H9 (cell line): ENCODE measurements at regions not wholly inside any gene's neighbourhood (a gene's known extent, or its start where the extent isn't known, plus 50 kb on each side); places are given as distances from the start of the nearest gene placed in this dataset.

Experiments
- DNase-seq: peaks from one replicate; pipeline ENCODE4 v3.0.0-alpha.2; 2017
- H2AFZ ChIP-seq: one replicate; pipeline ENCODE4 v1.6.1; 2013; ENCODE audit warnings: mild to moderate bottlenecking, low read length, control low read depth, moderate library complexity
- H2AK5ac ChIP-seq: 2 replicates; pipeline ENCODE4 v1.6.1; 2013; ENCODE audit warnings: low read length, control low read depth, mixed read lengths; ENCODE audit not compliant: insufficient read length
- H2BK120ac ChIP-seq: one replicate; pipeline ENCODE4 v1.6.1; 2013; ENCODE audit warnings: low read depth, mild to moderate bottlenecking, low read length, control low read depth, inconsistent platforms; ENCODE audit not compliant: poor library complexity, severe bottlenecking
- H2BK12ac ChIP-seq: 2 replicates; pipeline ENCODE4 v1.6.1; 2013; ENCODE audit warnings: low read length, control low read depth, mixed read lengths, low read depth; ENCODE audit not compliant: insufficient read length
- H2BK15ac ChIP-seq: 2 replicates; pipeline ENCODE4 v1.6.1; 2013; ENCODE audit warnings: low read depth, low read length, control low read depth
- H2BK20ac ChIP-seq: one replicate; pipeline ENCODE4 v1.6.1; 2013; ENCODE audit warnings: low read depth, mild to moderate bottlenecking, low read length, control low read depth, inconsistent platforms; ENCODE audit not compliant: poor library complexity, severe bottlenecking
- H2BK5ac ChIP-seq: 2 replicates; pipeline ENCODE4 v1.6.1; 2013; ENCODE audit warnings: low read length, control low read depth, mixed read lengths; ENCODE audit not compliant: insufficient read length
- H3K14ac ChIP-seq: 2 replicates; pipeline ENCODE4 v1.6.1; 2013; ENCODE audit warnings: low read length, control low read depth; ENCODE audit not compliant: insufficient read depth
- H3K18ac ChIP-seq: 2 replicates; pipeline ENCODE4 v1.6.1; 2013; ENCODE audit warnings: low read depth, mild to moderate bottlenecking, mixed read lengths, low read length, control low read depth; ENCODE audit not compliant: insufficient read length
- H3K23ac ChIP-seq: 2 replicates; pipeline ENCODE4 v1.6.1; 2013; ENCODE audit warnings: low read length, control low read depth, mixed read lengths, low read depth; ENCODE audit not compliant: insufficient read length
- H3K23me2 ChIP-seq: 2 replicates; pipeline ENCODE4 v1.6.1; 2013; ENCODE audit warnings: low read depth, mild to moderate bottlenecking, mixed read lengths, low read length, control low read depth; ENCODE audit not compliant: insufficient read length, poor library complexity, severe bottlenecking
- H3K27ac ChIP-seq: 2 replicates; pipeline ENCODE4 v1.5.1; 2013; ENCODE audit warnings: low read length, control low read depth, mixed read lengths, low read depth; ENCODE audit not compliant: insufficient read length
- H3K27me3 ChIP-seq: 2 replicates; pipeline ENCODE4 v1.6.1; 2013; ENCODE audit warnings: low read length, control low read depth, inconsistent platforms; ENCODE audit not compliant: insufficient read depth
- H3K4ac ChIP-seq: 2 replicates; pipeline ENCODE4 v1.6.1; 2013; ENCODE audit warnings: low read depth, mild to moderate bottlenecking, control low read depth, inconsistent platforms, low read length, moderate library complexity
- H3K4me1 ChIP-seq: 2 replicates; pipeline ENCODE4 v1.6.1; 2013; ENCODE audit warnings: low read length, control low read depth, inconsistent platforms; ENCODE audit not compliant: insufficient read depth
- H3K4me2 ChIP-seq: 2 replicates; pipeline ENCODE4 v1.6.1; 2013; ENCODE audit warnings: low read length, control low read depth, mixed read lengths; ENCODE audit not compliant: insufficient read length, insufficient read depth
- H3K56ac ChIP-seq: 2 replicates; pipeline ENCODE4 v1.6.1; 2013; ENCODE audit warnings: low read depth, mild to moderate bottlenecking, mixed read lengths, low read length, control low read depth; ENCODE audit not compliant: insufficient read length
- H3K79me1 ChIP-seq: 2 replicates; pipeline ENCODE4 v1.6.1; 2013; ENCODE audit warnings: low read depth, mild to moderate bottlenecking, moderate library complexity, low read length, control low read depth, inconsistent platforms; ENCODE audit not compliant: insufficient read depth, poor library complexity, severe bottlenecking
- H3K79me2 ChIP-seq: 2 replicates; pipeline ENCODE4 v1.6.1; 2013; ENCODE audit warnings: low read length, control low read depth, inconsistent platforms; ENCODE audit not compliant: insufficient read depth
- H3K9ac ChIP-seq: 2 replicates; pipeline ENCODE4 v1.6.1; 2013; ENCODE audit warnings: low read length, control low read depth, mixed read lengths; ENCODE audit not compliant: insufficient read length; ENCODE audit errors: extremely low read depth
- H3K9me3 ChIP-seq: one replicate; pipeline ENCODE4 v1.6.1; 2013; ENCODE audit warnings: low read depth, low read length, inconsistent platforms; ENCODE audit not compliant: control insufficient read depth
- H3T11ph ChIP-seq: one replicate; pipeline ENCODE4 v1.6.1; 2013; ENCODE audit warnings: mild to moderate bottlenecking, low read length, control low read depth, inconsistent platforms
- H4K20me1 ChIP-seq: one replicate; pipeline ENCODE4 v1.6.1; 2013; ENCODE audit not compliant: control insufficient read depth, insufficient read length, insufficient read depth
- H4K5ac ChIP-seq: 2 replicates; pipeline ENCODE4 v1.6.1; 2013; ENCODE audit warnings: low read depth, mild to moderate bottlenecking, mixed read lengths, low read length, control low read depth; ENCODE audit not compliant: insufficient read length
- H4K8ac ChIP-seq: replicated peaks from 2 replicates; pipeline ENCODE4 v1.6.1; 2013; ENCODE audit warnings: low read length, control low read depth, mixed read lengths, low read depth; ENCODE audit not compliant: insufficient read length
- H4K91ac ChIP-seq: 2 replicates; pipeline ENCODE4 v1.6.1; 2013; ENCODE audit warnings: low read depth, mild to moderate bottlenecking, moderate library complexity, mixed read lengths, low read length, control low read depth; ENCODE audit not compliant: insufficient read length
- H3K27ac Mint-ChIP-seq, 3 experiments: 2 replicates in 2 of 3; 3 replicates in 1 of 3; pipeline ENCODE4 v1.8.0; 2020 to 2021; ENCODE audit warnings: mixed read lengths in 3 of 3, mild to moderate bottlenecking in 1 of 3, moderate library complexity in 1 of 3
- H3K27me3 Mint-ChIP-seq: 2 replicates; pipeline ENCODE4 v1.8.0; 2021; ENCODE audit warnings: low read depth, mild to moderate bottlenecking, moderate library complexity, mixed read lengths
- H3K36me3 Mint-ChIP-seq, 3 experiments: 2 replicates in 2 of 3; 3 replicates in 1 of 3; pipeline ENCODE4 v1.8.0; 2020 to 2021; ENCODE audit warnings: low read depth in 3 of 3, mixed read lengths in 3 of 3; ENCODE audit not compliant: insufficient read depth in 1 of 3
- H3K4me1 Mint-ChIP-seq, 2 experiments: 2 replicates each; pipeline ENCODE4 v1.8.0; 2020; ENCODE audit warnings: mixed read lengths in 2 of 2
- H3K4me3 Mint-ChIP-seq, 2 experiments: 2 replicates in 1 of 2; 3 replicates in 1 of 2; pipeline ENCODE4 v1.8.0; 2020 to 2021; ENCODE audit warnings: mild to moderate bottlenecking in 2 of 2, mixed read lengths in 2 of 2, moderate library complexity in 1 of 2
- H3K9me3 Mint-ChIP-seq, 2 experiments: 2 replicates in 1 of 2; 3 replicates in 1 of 2; pipeline ENCODE4 v1.8.0; 2020; ENCODE audit warnings: mild to moderate bottlenecking in 2 of 2, mixed read lengths in 2 of 2, moderate library complexity in 1 of 2
- CTCF ChIP-seq: fragments of 200-600 bp; sonication (generic); conservative IDR thresholded peaks from 3 replicates; pipeline ENCODE4 v1.8.0; 2021; ENCODE audit warnings: antibody characterized with exemption, mild to moderate bottlenecking
- WGBS: extraction: QIAGEN DNeasy Blood & Tissue Kit; methylation state at CpG from one replicate; pipeline ENCODE4 v1.1.7; 2013; ENCODE audit warnings: missing lambda C conversion rate, low lambda C conversion rate, mixed read lengths; ENCODE audit not compliant: insufficient read length; ENCODE audit errors: extremely low coverage; 5-methylcytosine and 5-hydroxymethylcytosine counted together

GRCh38 chr16:73778887-73779286 is 517.7 kb upstream of the PSMD7 start:
- H3K4me2 ChIP-seq: no peak overlapping the region
- no peaks in the 10 kb centered on the region for H3K27me3 Mint-ChIP-seq

More at GRCh38 chr16:73778887-73779286, 517.7 kb upstream of the PSMD7 start:
- no peak overlapping the region for H4K8ac ChIP-seq
- no peak for DNase-seq
- no peak overlapping the region for H2AFZ ChIP-seq
- H3K4me3 Mint-ChIP-seq: no peak overlapping the region
- H3K9me3 ChIP-seq: no peaks in the 10 kb centered on the region
- H3K27me3 ChIP-seq: no peaks in the 10 kb centered on the region
- no peak overlapping the region for H3K18ac ChIP-seq
- H3K79me1 ChIP-seq: no peaks in the 10 kb centered on the region
- H4K91ac ChIP-seq: no peak overlapping the region
- H4K20me1 ChIP-seq: no peaks in the 10 kb centered on the region
- no peak overlapping the region for H2BK20ac ChIP-seq
- no peaks in the 10 kb centered on the region for H3K79me2 ChIP-seq
- no peak overlapping the region for H3K56ac ChIP-seq
- no peak overlapping the region for H3K27ac ChIP-seq
- no peaks in the 10 kb centered on the region for H3K36me3 Mint-ChIP-seq
- no peak overlapping the region for H3K27ac Mint-ChIP-seq
- no peaks in the 10 kb centered on the region for H3K4me1 ChIP-seq
- no peak for TF ChIP-seq CTCF
- WGBS: no CpG with 5 or more reads among the region's 5 CpGs
- no peaks in the 10 kb centered on the region; a peak in 1 of 5 replicates for H3K9me3 Mint-ChIP-seq
- no peak overlapping the region for H3K9ac ChIP-seq
- no peaks in the 10 kb centered on the region for H3K4me1 Mint-ChIP-seq
- H2AK5ac ChIP-seq: no peak overlapping the region
- H3K23me2 ChIP-seq: no peaks in the 10 kb centered on the region
- H2BK5ac ChIP-seq: no peak overlapping the region
- H2BK12ac ChIP-seq: no peak overlapping the region
- H3K23ac ChIP-seq: no peak overlapping the region
- no peak overlapping the region for H3T11ph ChIP-seq
- no peak overlapping the region for H3K14ac ChIP-seq
- no peak overlapping the region for H3K4ac ChIP-seq
- H4K5ac ChIP-seq: no peak overlapping the region
- H2BK15ac ChIP-seq: no peak overlapping the region
- H2BK120ac ChIP-seq: no peak overlapping the region
